ENCODE measurements at regions not wholly inside any gene's neighbourhood (a gene's known extent, or its start where the extent isn't known, plus 50 kb on each side); places are given as distances from the start of the nearest gene placed in this dataset.

DNA sequence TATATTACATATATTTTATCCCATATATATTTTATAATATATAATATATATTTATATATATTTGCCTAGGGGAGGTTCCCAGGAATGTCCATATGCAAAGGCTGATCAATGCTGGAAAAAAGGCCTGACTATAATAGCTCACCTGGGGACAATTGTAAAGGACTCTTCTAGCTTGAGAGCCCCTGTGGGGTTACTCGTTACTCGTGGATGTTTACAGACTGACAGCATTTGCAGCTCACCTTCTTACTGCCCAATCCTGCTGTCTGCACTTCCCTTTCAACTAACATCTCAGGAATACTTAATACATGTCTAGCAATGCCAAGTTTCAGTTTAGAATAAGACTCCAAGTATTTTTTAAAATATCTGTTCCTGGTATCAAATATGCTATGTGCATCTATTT lies 1365.4 kb upstream of the RAG2 start:
- TF ChIP-seq CTCF (IDR thresholded peaks at IDR 0.05) (no peak), POLR2A (IDR thresholded peaks at IDR 0.05) (no peak)

Data from stomach (tissue), 4 donors.